HCEC 1CT (cell line): ENCODE measurements at regions not wholly inside any gene's neighbourhood (a gene's known extent, or its start where the extent isn't known, plus 50 kb on each side); places are given as distances from the start of the nearest gene placed in this dataset.
"Not testable (repeated sequence)": the region's sequence is repeated elsewhere in the genome, so short reads cannot be mapped to it uniquely, and the experiment has no call there.

Experiments used
- DNase-seq: peaks from one replicate; pipeline ENCODE4 v3.0.0-alpha.2; 2017

DNA sequence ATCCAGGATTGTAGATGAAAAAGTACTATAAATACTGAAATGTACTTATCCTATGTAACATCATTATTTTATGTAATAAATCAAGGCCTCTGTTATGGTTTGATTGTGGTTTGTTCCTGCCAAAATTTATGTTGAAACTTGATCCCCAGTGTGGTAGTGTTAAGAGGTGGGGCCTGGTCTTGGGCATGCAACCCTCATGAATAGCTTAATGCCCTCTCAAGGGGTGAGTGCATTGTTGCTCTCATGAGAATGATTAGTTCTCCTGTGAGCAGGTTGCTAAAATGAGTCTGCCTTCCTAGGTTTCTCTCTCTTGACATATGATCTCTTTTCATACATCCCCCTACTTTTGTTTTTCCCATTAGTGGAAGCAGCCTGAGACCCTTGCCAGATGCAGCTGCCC, 915.4 kb downstream of the TSN start:
- DNase-seq = no peak

DNA sequence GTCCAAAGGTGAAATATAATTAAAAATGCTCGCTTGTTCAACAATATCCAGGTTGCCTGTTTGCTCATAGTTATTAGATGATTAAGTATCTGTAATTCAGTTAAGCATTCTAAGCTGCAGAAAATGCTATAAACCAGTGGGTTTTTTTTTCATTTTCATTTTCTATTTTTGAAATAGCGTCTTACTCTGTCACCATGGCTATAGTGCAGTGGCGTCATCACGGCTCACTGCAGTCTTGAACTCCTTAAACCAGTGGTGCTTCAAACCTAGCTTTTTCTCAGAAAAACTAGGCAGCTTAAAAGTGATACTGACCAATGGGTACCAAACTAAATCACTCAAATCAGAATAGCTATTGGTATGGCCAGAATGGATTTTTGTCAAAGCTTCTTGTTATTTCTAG, 925.2 kb downstream of the TSN start:
- no peak for DNase-seq

DNA sequence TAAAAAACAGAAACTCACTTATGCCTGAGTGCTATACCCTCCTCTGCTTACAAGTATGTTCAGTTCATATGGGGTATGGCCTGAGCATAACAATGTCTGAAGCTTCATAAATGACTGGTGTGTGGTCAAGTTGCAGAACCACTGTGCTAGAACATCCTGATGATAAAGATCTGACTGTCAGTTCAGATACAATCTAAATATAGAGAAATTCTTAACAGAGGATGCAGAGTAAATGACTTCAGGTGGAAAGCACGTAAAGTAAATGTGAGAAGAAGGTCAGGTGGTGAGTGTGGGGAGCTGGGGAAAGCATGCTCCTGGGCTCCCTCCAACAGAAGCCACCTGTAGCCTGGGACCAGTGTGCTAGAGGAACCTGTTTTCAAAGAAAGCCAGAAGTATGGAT, 926.2 kb downstream of the TSN start:
- no peak for DNase-seq

DNA sequence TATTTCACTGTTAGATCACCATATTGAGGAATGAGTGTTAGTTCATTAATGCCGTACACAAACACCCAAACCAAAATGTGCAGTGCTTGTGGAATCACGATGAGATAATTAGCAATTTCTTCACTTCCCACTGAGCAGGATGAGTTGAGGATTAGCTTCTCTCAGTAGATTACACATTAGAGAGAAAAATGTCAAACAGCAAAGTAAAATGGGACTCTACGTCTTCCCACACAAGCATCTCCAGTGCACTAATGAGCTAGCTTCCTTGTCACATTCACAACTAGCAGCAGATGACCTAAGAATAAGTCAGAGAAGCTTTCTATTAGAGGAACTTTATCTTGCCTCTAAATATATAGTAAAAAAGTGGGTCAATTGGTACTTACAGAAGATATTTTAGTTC, 926.9 kb downstream of the TSN start:
- DNase-seq = no peak

DNA sequence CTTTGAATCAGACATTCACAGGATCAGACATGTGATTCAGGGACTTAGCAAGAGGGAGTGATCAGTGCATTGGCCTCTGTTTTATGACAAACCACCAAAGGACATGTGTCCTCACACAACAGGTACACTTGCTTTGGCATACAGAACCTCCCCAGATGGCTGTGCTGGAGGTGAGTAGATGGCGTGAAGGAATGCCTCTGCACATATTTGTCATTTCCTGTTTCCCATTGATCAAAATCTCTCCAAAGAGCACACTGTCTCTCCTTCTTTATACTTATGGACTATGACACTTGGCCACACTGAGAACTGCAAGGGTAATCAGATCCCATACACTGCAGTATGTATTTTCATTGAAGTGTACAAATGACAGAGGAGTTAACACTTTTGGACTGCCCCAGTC, 927.6 kb downstream of the TSN start:
- no peak for DNase-seq

DNA sequence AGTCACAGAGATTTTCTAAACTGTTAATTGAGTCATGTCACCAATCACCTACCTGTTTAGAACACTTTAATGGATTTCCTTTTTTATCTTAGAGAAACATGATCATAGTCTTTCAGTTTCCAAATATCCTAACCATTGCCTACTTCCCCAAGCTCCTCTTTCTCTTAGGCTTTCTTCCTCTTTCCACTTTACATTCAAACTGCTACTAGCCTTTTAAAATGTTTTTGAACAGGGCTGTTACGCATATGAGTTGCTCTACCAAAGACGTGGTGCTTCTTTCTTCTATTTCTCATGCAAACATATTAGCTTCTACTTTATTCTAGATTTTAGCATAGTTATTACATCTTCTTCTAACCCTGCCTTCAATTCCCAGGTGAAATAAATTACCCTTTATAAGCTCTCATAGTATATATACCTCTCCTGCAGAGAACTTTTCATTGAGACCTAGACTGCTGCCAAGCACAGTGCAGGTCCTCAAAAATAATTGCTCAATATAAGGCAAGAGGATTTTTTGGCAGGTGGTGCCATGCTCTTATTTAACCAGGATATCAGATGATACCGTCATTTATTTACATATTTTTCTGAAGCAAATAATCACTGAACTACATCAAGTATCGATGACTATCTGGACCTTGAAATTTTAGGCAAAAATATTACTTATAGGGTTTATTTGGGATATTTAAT, 937.1 kb downstream of the TSN start:
- DNase-seq = no peak

DNA sequence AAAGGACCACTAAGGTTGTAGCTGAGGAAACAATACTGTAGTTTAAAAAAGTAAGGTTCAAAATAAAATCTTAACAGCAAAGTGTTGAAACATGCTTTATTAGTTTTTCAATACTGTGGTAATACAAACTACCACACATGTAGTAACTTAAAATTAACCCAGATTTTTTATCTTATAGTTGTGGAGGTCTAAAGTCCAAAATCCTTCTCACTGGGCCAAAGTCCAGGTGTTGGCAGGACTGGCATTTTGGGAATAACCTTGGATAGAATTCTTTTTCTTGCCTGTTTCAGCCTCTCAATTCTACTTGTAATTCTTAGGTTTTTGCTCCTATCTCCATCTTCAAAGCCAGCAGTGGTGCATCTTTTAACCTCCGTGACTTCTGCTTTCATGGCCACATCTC, 942.0 kb downstream of the TSN start:
- DNase-seq = no peak

DNA sequence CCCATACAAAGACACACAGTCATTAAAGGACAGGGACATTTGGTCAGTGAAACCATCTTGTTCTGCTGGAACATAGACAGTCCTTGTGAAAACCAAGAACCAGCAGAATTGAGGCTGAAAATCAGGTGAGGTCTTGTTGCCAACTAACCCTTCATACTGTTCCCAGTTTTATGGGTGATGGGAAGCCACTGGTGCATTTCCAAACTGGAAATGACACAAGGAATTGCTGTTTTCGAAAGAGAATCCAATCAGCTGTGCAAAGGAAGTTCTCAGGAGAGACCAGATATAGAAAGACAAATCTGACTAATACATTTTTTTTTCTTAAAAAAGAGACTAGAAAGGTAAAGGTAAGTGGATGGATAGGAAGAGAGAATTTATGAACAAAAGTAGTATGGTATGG, 948.2 kb downstream of the TSN start:
- no peak for DNase-seq

DNA sequence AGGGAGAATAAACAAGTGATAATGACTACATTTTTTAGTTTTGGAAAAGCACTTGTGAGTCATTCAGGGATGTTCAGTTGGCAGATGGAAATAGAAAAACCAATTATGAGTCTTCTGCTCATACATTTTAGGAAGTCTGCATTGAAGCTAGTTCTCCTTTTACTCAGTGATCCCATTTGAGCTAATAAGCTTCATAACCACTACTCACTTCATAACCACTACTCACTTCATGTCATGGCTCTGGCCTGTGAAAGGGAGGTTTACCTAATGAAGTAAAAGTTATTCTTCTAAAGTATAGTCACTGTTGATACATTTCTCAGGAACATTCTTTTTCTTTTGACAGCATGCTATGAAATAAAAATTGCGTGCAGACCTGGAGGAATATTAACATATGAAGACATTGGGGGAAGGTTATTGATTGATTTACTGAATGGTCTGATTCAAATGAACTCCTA, 948.7 kb downstream of the TSN start:
- peak; percentile 4 for DNase-seq

DNA sequence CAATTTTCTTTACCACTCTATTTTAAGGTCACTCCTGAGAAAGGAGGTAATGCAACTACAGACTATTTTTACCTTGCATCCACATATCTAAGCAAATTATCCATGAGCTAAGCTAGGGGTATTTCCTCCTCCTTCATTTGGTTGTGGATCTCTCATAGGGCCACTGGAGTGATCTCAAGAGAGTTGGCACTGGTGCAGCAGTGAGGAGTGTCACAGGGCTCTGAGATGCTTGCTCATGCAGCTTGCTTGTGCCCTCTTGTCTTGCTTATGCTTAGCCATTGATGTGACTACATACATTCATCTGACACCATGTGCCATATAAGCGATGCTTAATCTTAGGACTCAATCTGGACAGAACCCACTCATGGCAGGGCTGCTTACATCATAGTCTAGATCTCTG, 950.3 kb downstream of the TSN start:
- DNase-seq = no peak

DNA sequence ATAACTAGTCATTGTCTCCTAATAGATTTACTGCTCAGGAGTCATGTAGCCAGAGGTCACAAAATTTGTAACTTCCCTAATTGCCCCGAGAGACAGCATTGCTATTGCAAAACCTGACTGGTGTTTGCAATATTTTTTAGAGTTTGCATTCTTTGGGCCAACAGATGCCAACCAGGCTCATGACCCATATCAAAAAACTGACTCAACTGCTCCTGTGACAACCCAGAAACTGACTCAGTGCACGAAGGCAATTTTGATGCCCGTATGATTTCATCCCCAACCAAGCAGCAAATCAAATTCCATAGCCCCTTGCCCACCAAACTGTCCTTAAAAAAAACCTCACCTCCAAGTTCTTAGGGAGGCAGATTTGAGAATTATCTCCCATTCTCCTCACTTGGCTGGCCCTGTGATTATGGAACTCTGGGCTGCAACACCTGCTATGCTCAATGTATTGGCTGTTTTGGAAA, 951.3 kb downstream of the TSN start:
- DNase-seq = peak; percentile 1

DNA sequence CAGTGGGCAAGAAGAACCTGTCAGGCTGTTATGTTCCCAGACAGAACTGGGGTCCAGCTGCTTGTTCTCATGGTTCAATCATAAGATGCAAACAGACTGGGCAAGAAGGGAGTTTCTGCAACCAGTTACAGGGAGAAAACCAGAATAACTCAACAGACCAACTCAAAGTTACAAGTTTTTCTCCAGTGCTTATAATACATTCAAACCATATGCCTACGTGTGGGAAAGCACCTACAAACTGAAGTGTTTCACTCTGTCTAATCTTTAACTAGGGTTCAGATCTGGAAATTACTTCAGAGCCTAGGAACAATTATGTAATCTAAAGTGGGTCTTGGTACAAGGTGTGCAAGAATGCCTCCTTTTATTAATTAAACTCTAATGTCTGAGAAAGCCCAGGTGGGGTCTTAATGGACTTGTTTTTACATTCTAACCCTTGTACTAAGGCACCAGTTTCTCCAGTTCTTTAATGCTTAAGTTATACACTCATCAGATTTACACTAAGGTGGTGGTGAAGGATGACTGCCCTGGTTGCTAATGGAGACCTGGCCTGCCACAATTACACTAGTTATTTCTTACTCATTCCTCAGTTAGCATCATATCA, 951.9 kb downstream of the TSN start:
- no peak for DNase-seq

DNA sequence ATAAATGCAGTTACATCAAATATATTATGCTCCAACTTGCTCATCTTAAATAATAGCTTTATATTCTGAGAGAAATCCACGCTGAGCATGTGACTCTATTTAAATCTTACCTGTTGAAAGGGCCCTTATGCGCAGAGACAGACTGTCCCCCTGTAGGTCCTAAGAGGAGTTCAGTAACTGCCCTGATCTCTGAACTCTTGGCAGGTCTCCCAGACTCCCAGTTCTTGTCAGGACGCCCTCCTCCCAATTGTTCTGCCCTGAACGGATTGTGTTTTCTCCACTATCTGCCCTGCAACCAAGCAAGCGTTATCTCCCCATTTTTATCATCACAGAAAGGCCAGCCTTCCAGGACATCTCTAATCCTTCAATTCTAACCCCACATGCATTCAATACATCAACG, 954.6 kb downstream of the TSN start:
- no peak for DNase-seq

DNA sequence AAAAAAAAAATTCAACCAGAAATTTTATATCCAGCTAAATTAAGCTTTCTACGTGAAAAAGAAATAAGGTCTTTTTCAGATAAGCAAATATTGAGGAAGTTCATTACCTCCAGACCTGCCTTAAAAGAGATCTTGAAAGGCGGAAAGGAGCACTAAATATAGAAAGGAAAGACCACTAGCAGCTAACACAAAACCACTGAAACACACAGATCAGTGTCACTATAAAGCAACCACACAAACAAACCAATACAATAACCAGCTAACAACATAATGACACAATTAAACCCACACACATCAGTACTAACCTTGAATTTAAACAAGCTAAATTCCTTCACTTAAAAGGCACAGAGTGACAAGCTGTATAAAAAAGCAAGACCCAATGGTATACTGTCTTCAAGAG, 958.3 kb downstream of the TSN start:
- no peak for DNase-seq

DNA sequence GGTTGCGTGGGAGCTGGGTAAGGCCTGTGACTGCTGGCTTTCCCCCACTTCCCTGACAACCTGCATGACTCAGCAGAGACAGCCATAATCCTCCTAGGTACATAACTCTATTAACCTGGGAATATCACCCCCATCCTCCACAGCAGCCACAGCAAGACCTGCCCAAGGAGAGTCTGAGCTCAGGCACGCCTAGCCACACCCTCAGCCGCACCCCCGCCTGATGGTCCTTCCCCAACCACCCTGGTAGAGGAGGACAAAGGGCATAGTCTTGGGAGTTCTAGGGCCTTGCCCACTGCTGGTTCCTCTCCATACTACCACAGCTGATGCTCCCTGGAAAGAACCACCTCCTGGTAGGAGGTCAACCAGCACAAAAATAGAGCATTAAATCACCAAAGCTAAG, 965.4 kb downstream of the TSN start:
- DNase-seq = not testable (repeated sequence)

DNA sequence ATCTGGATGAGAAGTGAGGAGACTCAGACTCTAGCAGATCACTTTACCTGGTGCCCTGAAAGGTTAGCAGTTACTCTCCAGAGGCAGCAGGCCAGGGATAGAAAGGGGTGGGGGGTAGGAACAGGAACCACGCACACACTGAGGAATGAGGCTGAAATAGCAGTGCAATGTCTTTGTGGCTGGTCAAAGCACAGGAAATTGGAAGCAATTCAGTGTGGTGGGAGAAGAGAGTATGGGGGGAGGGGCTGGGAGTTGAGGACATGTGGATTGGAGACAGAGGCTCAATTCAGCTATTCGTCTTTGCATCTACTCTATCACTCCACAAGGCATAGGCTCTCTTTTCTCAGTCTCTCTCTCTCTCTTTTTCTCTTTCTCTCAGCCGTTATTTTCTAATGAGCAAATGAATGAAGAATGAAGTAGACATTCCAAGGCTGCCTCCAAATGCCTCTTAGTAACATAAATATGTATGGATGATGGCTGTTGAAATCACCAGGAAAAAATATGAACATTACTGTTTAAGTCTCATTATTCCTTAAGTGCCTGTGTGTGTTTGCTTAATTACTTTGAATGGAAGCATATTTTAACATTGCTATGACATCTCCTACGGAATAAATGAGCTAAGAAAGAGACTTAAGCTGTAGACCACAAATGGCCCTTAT, 979.4 kb downstream of the TSN start:
- DNase-seq = peak; percentile 33

DNA sequence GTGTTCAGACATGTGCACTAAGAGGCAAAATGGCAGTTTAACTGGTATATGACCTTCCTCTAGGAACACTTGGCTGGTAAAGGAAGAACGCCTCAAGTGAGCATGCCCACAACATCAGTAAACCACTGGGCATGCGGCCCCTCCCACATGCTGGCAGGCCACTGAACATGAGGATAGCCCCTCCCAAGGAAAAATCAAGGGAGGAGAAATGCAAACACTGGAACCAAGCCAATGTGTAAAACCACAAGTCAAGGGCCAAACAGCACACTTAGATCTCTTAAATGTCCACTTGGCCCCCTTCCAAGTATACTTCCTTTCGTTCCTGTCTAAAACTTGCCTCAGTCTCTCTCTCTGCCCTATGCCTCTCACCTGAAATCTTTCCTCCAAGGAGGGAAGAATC, 980.8 kb downstream of the TSN start:
- no peak for DNase-seq

DNA sequence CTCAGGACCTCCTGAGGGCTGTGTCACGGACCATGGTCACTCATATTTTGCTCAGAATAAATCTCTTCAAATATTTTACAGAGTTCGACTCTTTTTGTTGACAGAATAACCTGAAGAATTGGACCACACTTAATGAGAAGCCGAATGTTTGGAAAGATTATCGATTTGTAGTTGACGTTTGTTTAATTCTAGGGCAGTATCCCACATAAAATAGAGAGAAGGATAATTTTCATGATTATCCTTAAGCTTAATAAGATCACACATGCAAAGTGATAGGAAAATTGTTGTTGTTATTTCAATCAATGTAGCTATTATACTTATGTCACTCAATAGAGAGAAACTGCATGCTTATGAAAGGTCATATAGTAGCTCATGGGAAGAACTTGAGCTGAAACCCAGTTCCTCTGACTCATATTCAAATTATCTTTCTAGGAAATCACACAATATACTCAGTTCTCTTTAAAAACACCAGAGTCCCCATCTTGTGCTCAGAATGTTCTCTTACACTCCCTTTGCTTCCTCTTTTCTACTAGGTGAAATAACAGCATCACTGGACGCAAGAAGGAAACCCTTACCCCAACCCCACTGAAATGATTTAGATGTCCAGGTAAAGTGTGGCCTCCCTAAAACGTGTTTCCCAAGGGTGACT, 982.1 kb downstream of the TSN start:
- DNase-seq = peak; percentile 30

DNA sequence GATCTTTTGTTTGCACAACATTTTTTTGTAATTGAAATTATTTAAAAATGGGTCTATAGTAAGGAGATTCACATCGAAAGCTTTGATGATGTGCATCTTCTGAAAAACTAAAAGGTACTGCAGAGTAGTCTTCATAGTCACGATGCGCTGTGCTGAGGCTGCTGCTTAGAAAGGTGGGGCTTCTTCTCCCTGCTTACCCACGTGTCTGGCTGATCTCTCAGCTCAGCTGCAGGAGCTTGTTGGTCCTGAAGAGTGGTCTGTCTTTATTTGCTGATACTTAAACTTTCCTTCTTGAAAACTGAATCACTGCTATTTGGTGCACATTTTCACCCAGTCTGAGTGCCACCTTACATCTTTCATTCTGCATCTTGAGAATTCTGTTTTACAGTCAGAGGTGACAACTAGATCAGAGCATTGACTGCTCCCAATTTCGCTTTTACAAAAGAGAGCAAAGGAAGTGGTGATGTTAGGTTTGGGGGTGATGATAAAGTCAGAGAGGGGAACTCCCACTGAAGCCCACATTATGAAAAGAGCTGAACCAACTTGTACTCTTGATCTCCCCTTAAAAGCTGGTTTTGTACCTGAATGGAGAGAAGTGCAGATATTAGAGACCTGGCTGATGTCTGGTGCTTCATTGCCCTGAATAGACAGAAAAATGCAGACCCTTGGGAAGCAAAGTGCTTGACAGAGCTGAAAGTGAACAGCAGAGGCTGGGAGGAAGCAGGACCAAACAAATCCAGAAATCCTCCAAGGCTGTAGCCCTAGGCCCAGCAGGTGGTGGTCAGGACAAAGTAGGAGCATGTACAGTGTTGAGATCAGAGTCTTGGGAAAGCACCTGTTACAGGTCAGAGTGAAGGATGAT, 984.5 kb downstream of the TSN start:
- no peak for DNase-seq

DNA sequence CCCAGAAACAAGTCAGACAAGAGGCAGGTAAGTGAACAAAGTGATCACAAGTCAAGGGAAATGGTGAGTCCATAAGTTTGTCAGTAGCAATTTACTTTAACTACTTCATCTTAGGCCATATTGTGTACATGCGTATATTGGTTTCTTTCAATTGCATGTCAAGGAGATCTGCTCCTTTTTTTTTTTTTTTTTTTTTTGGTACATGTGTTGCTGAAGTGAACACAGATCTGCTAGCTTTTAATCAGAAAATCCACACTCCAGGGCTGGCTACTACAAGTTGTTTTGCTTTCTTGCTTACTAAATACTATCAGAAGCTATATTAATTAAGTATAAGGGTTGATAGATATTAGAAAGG, 985.1 kb downstream of the TSN start:
- DNase-seq = no peak

DNA sequence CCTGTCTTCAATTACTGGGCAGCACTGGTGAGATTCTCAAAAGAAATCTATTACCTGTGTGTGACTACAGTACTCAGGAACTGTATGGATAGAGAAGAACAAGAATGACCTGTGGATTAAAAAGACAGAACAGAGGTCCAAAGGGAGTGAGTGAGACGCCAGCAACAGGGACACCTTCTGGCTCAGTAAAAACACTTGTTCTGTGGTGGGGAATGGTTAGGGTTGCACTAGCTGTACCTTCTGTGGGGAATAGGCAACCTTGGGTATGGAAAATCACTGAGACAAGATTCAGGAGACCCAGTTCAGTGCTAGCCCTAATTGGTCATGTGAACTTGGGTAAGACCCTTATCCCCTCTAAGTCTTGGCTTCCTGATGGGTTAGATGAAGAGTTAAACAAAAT, 986.0 kb downstream of the TSN start:
- no peak for DNase-seq

DNA sequence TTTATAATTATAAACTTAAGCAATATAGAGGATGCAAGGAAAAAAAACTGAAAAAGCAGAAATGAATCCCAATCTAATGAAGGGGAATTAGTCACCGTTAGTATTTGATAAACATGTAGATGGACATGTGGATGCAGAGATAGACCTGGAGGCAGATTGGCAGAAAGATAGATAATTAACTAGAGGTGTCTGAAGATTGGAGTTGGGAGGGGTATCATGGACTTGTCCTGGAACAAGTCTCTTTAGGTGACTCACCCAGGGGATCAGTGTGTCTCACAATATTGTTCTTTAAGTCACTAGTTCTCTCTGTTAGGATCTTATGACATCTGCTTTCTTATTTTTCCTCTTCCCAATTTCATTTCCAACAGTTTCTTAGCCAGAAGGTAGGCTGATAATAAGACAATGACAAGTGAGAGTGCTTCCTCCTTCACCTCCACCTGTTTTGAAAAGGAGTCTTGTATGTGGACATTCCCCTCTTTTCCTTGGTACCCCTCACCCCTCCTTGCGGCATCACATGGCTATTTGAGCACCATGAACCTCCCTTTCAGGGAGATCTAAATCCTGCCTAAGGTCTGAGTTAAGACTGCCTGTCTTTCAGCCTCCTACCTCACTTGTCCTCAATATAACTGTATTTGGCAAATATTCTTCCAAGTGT, 987.7 kb downstream of the TSN start:
- no peak for DNase-seq

DNA sequence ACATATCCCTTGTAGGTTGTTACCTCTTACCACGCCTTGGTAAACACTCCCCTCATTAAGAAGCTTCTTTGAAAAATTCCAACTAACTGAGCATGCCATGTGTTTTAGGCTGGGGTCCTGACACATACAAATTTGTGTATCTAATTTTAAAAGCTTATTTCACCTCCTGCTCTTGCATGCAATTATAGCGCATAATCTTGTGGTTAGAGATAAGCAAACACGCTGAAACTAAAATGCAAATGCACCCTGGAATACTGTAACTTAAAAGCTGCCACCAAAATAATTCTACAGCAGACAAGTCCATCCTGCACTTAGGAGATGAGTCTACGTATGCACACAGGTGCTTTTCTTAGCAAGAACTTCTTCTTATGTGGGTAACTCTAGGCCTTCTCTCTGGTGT, 990.2 kb downstream of the TSN start:
- DNase-seq = no peak
